H1 (cell line): ENCODE measurements at regions not wholly inside any gene's neighbourhood (a gene's known extent, or its start where the extent isn't known, plus 50 kb on each side); places are given as distances from the start of the nearest gene placed in this dataset.

ENCODE experiments used
- CTCF ChIA-PET: fragments of 300-600 bp; sonication (Branson Sonifier 250); formaldehyde crosslinking; loops from one replicate; lab custom pipeline; 2021; ENCODE audit not compliant: partially characterized antibody; lab: Charles Lee
- POLR2A ChIA-PET: fragments of 300-600 bp; sonication (Branson Sonifier 250); formaldehyde crosslinking; loops from one replicate; lab custom pipeline; 2021; ENCODE audit warnings: inconsistent platforms; ENCODE audit not compliant: partially characterized antibody; lab: Charles Lee
- DNase-seq, 2 experiments: peaks; one replicate each; pipeline versions ENCODE4 v3.0.0 to v3.0.0-alpha.2; 2010 to 2022; ENCODE audit warnings: low spot score in 2 of 2, low read depth in 1 of 2, mixed read lengths in 1 of 2
- FAIRE-seq: peaks from 2 replicates; lab custom pipeline; 2011; peaks lifted over from hg19 to GRCh38; lab: Jason Lieb, UNC
- H2AFZ ChIP-seq: 2 replicates; pipeline ENCODE4 v1.8.1; 2012; ENCODE audit warnings: low read length, inconsistent platforms
- H2AK5ac ChIP-seq: 2 replicates; pipeline ENCODE4 v1.6.1; 2013; ENCODE audit warnings: low read depth, low read length
- H2BK120ac ChIP-seq: replicated peaks from 2 replicates; pipeline ENCODE3; 2013; ENCODE audit warnings: low read depth, low read length, inconsistent platforms
- H2BK12ac ChIP-seq: 2 replicates; pipeline ENCODE4 v1.6.1; 2013; ENCODE audit warnings: low read depth, low read length
- H2BK15ac ChIP-seq: 2 replicates; pipeline ENCODE4 v1.6.1; 2013; ENCODE audit warnings: low read length
- H2BK20ac ChIP-seq: 2 replicates; pipeline ENCODE4 v1.6.1; 2013; ENCODE audit warnings: low read length
- H2BK5ac ChIP-seq: 2 replicates; pipeline ENCODE4 v1.6.1; 2013; ENCODE audit warnings: low read depth, low read length
- H3K14ac ChIP-seq: 2 replicates; pipeline ENCODE4 v1.6.1; 2013; ENCODE audit warnings: inconsistent platforms; ENCODE audit not compliant: insufficient read length
- H3K18ac ChIP-seq: 2 replicates; pipeline ENCODE4 v1.6.1; 2013; ENCODE audit warnings: low read length; ENCODE audit errors: extremely low read depth
- H3K23ac ChIP-seq: 2 replicates; pipeline ENCODE4 v1.6.1; 2013; ENCODE audit warnings: inconsistent platforms; ENCODE audit not compliant: insufficient read length
- H3K23me2 ChIP-seq: 2 replicates; pipeline ENCODE4 v1.6.1; 2013; ENCODE audit warnings: low read depth, low read length
- H3K27ac ChIP-seq: 2 replicates; pipeline ENCODE4 v1.6.1; 2011; ENCODE audit warnings: low read depth, low read length, inconsistent platforms
- H3K27me3 ChIP-seq, 4 experiments: replicated peaks in 1 of 4; 1 replicate in 1 of 4; 2 replicates in 3 of 4; pipeline versions ENCODE4 v1.6.1 to v1.8.1; 2011 to 2013; ENCODE audit warnings: low read length in 3 of 4, mild to moderate bottlenecking in 3 of 4, inconsistent platforms in 2 of 4, mixed read lengths in 2 of 4, moderate library complexity in 1 of 4; ENCODE audit not compliant: control insufficient read depth in 3 of 4, insufficient read depth in 3 of 4; ENCODE audit errors: extremely low read depth in 1 of 4
- H3K36me3 ChIP-seq, 4 experiments: 2 replicates each; pipeline versions ENCODE4 v1.6.1 to v1.8.1; 2011 to 2013; ENCODE audit warnings: mild to moderate bottlenecking in 4 of 4, low read length in 3 of 4, moderate library complexity in 2 of 4, control low read depth in 1 of 4, inconsistent platforms in 1 of 4; ENCODE audit not compliant: insufficient read depth in 4 of 4, control insufficient read depth in 2 of 4
- H3K4ac ChIP-seq: replicated peaks from 2 replicates; pipeline ENCODE3; 2013; ENCODE audit warnings: low read length, low read depth, mixed read lengths, inconsistent platforms; ENCODE audit not compliant: insufficient read length
- H3K4me1 ChIP-seq, 4 experiments: replicated peaks in 1 of 4; 1 replicate in 1 of 4; 2 replicates in 3 of 4; pipeline versions ENCODE4 v1.6.1 to v1.8.1; 2011 to 2013; ENCODE audit warnings: low read length in 3 of 4, inconsistent platforms in 2 of 4, mixed read lengths in 1 of 4; ENCODE audit not compliant: insufficient read depth in 4 of 4, control insufficient read depth in 3 of 4
- H3K4me2 ChIP-seq, 2 experiments: 2 replicates each; pipeline versions ENCODE4 v1.6.1 to v1.8.1; 2011 to 2013; ENCODE audit warnings: low read depth in 2 of 2, low read length in 2 of 2, control low read depth in 1 of 2, inconsistent platforms in 1 of 2, mild to moderate bottlenecking in 1 of 2; ENCODE audit not compliant: insufficient read depth in 1 of 2
- H3K4me3 ChIP-seq, 4 experiments: fragments of 200-600, 300-600 bp in 1 of 4; sonication (generic), shearing (Covaris generic), sonication (Bioruptor Twin) in 1 of 4; 2 replicates each; pipeline versions ENCODE4 v1.5.1 to v1.8.1; 2011 to 2016; ENCODE audit warnings: low read length in 4 of 4, low read depth in 3 of 4, control low read depth in 2 of 4, inconsistent platforms in 2 of 4, mild to moderate bottlenecking in 2 of 4, mixed read lengths in 1 of 4, moderate library complexity in 1 of 4; ENCODE audit not compliant: insufficient read depth in 2 of 4; ENCODE audit errors: extremely low read depth in 1 of 4
- H3K56ac ChIP-seq: replicated peaks from 2 replicates; pipeline ENCODE3; 2013; ENCODE audit warnings: low read depth, mild to moderate bottlenecking, mixed read lengths, low read length, inconsistent platforms; ENCODE audit not compliant: insufficient read length
- H3K79me1 ChIP-seq: 2 replicates; pipeline ENCODE4 v1.6.1; 2013; ENCODE audit warnings: low read depth, low read length, control low read depth
- H3K79me2 ChIP-seq, 2 experiments: 2 replicates each; pipeline versions ENCODE4 v1.6.1 to v1.8.1; 2012 to 2013; ENCODE audit warnings: low read length in 2 of 2, mild to moderate bottlenecking in 2 of 2, inconsistent platforms in 1 of 2; ENCODE audit not compliant: insufficient read depth in 2 of 2, control insufficient read depth in 1 of 2
- H3K9ac ChIP-seq, 4 experiments: replicated peaks in 1 of 4; 1 replicate in 1 of 4; 2 replicates in 3 of 4; pipeline versions ENCODE4 v1.6.1 to v1.8.1; 2011 to 2013; ENCODE audit warnings: low read depth in 3 of 4, low read length in 3 of 4, control low read depth in 2 of 4, mild to moderate bottlenecking in 2 of 4, moderate library complexity in 2 of 4, inconsistent platforms in 1 of 4; ENCODE audit errors: extremely low read depth in 1 of 4
- H3K9me3 ChIP-seq, 2 experiments: 2 replicates each; pipeline versions ENCODE4 v1.6.1 to v1.8.1; 2012 to 2013; ENCODE audit warnings: mild to moderate bottlenecking in 2 of 2, moderate library complexity in 2 of 2, control low read depth in 1 of 2, inconsistent platforms in 1 of 2, low read depth in 1 of 2, low read length in 1 of 2, mixed read lengths in 1 of 2; ENCODE audit not compliant: insufficient read depth in 2 of 2
- H4K20me1 ChIP-seq, 2 experiments: replicated peaks in 1 of 2; 2 replicates each; pipeline versions ENCODE3 to v1.8.1; 2011 to 2013; ENCODE audit warnings: inconsistent platforms in 2 of 2, low read length in 2 of 2, mild to moderate bottlenecking in 1 of 2; ENCODE audit not compliant: insufficient read depth in 2 of 2, control insufficient read depth in 1 of 2
- H4K5ac ChIP-seq: 2 replicates; pipeline ENCODE4 v1.6.1; 2013; ENCODE audit warnings: low read length, low read depth, mixed read lengths, inconsistent platforms; ENCODE audit not compliant: insufficient read length
- H4K8ac ChIP-seq: 2 replicates; pipeline ENCODE4 v1.8.0; 2013; ENCODE audit warnings: mild to moderate bottlenecking, moderate library complexity, low read length, inconsistent platforms; ENCODE audit not compliant: insufficient read depth; ENCODE audit errors: extremely low read depth
- H4K91ac ChIP-seq: replicated peaks from 2 replicates; pipeline ENCODE3; 2013; ENCODE audit warnings: low read length, mixed read lengths, inconsistent platforms; ENCODE audit not compliant: insufficient read length
- BCL11A ChIP-seq, 2 experiments: IDR thresholded peaks; one replicate each; pipeline ENCODE4 v1.6.1; 2011; ENCODE audit warnings: low read depth in 2 of 2, low read length in 2 of 2, mild to moderate bottlenecking in 2 of 2
- CBX5 ChIP-seq: fragments of 300-800, 300-1000 bp; sonication (generic); IDR thresholded peaks from 2 replicates; pipeline ENCODE4 v1.7.1; 2016; ENCODE audit warnings: antibody characterized with exemption, low read length, low read depth
- CEBPB ChIP-seq: IDR thresholded peaks from 2 replicates; pipeline ENCODE4 v1.6.1; 2012; ENCODE audit warnings: low read depth, low read length
- CTCF ChIP-seq, 3 experiments: IDR thresholded peaks; 1 replicate in 2 of 3; 2 replicates in 1 of 3; pipeline versions ENCODE4 v1.5.1 to v1.6.1; 2011; ENCODE audit warnings: low read length in 3 of 3, mild to moderate bottlenecking in 3 of 3, inconsistent platforms in 2 of 3, low read depth in 1 of 3, moderate library complexity in 1 of 3; ENCODE audit not compliant: insufficient read depth in 1 of 3; ENCODE audit errors: control extremely low read depth in 1 of 3
- E2F6 ChIP-seq: IDR thresholded peaks from 2 replicates; pipeline ENCODE4 v1.6.1; 2012; ENCODE audit warnings: inconsistent platforms
- EGR1 ChIP-seq: IDR thresholded peaks from 2 replicates; pipeline ENCODE4 v1.6.1; 2011; ENCODE audit warnings: low read depth, low read length, borderline replicate concordance
- NANOG ChIP-seq: IDR thresholded peaks from 2 replicates; pipeline ENCODE4 v1.6.1; 2011; ENCODE audit warnings: low read length, low read depth, mild to moderate bottlenecking, inconsistent platforms; ENCODE audit not compliant: insufficient read depth, poor library complexity, severe bottlenecking
- POLR2AphosphoS5 ChIP-seq: IDR thresholded peaks from 2 replicates; pipeline ENCODE4 v1.6.1; 2011; ENCODE audit warnings: low read depth, low read length
- RAD21 ChIP-seq, 2 experiments: IDR thresholded peaks in 1 of 2; conservative IDR thresholded peaks in 1 of 2; 2 replicates each; pipeline ENCODE4 v1.6.1; 2011; ENCODE audit warnings: low read depth in 2 of 2, low read length in 2 of 2, improper control_type of control experiment in 1 of 2, inconsistent platforms in 1 of 2, mild to moderate bottlenecking in 1 of 2, moderate library complexity in 1 of 2
- SP4 ChIP-seq: IDR thresholded peaks from 2 replicates; pipeline ENCODE4 v1.6.1; 2012; ENCODE audit warnings: low read length, inconsistent platforms
- SUZ12 ChIP-seq: fragments of 200-600 bp; sonication (generic); IDR thresholded peaks from 2 replicates; pipeline ENCODE4 v1.6.1; 2012; ENCODE audit warnings: mild to moderate bottlenecking, inconsistent platforms, low read length, moderate library complexity, mixed read lengths
- TBP ChIP-seq: IDR thresholded peaks from 2 replicates; pipeline ENCODE4 v1.6.1; 2011; ENCODE audit warnings: low read depth, low read length, improper control_type of control experiment
- WGBS, 2 experiments: shearing (Covaris generic) in 1 of 2; methylation state at CpG; one replicate each; pipeline versions ENCODE4 v1.1.6 to v1.1.7; 2013 to 2015; ENCODE audit warnings: low lambda C conversion rate in 2 of 2, mixed read lengths in 2 of 2, inconsistent platforms in 1 of 2, low coverage in 1 of 2, missing lambda C conversion rate in 1 of 2; ENCODE audit not compliant: insufficient replicate concordance in 2 of 2, insufficient coverage in 1 of 2, insufficient read length in 1 of 2; ENCODE audit errors: extremely low coverage in 1 of 2, missing lambda C conversion rate in 1 of 2; 5-methylcytosine and 5-hydroxymethylcytosine counted together

- Histone ChIP-seq H3K4ac (no peak overlapping the region), H3K18ac (no peak overlapping the region), H3K79me1 (no peaks in the 10 kb centered on the region), H3K4me3 (no peak overlapping the region), H3K9me3 (no peaks in the 10 kb centered on the region), H4K5ac (no peak overlapping the region), H2BK20ac (no peak overlapping the region), H3K23ac (no peak overlapping the region), H2BK5ac (no peak overlapping the region), H3K79me2 (no peaks in the 10 kb centered on the region), H4K20me1 (no peaks in the 10 kb centered on the region), H3K56ac (no peak overlapping the region), H2BK15ac (no peak overlapping the region), H4K8ac (no peak overlapping the region), H3K36me3 (no peaks in the 10 kb centered on the region), H3K9ac (no peak overlapping the region), H3K27me3 (no peaks in the 10 kb centered on the region), H2AK5ac (no peak overlapping the region), H4K91ac (no peak overlapping the region), H3K27ac (no peak overlapping the region), H2BK12ac (no peak overlapping the region), H2BK120ac (no peak overlapping the region), H3K4me1 (peaks cover 0 to 3% (median 1%) of the 10 kb centered on the region in 4 experiments; a peak in 2 of 7 replicates), H3K14ac (no peak overlapping the region), H2AFZ (no peak overlapping the region), H3K4me2 (no peak overlapping the region), H3K23me2 (no peaks in the 10 kb centered on the region)
- DNase-seq (no peak), FAIRE-seq (no peak)
- 87% methylated on average over 1 of the region's 1 CpG; no CpG with 5 or more reads in 1 of the 2 experiments for WGBS, 2 experiments
- ChIA-PET CTCF (interaction anchor here (0.5 to 4.4 kb wide), 4 partner anchors 11 to 86 kb away, joined by 3 to 23 read pairs (median 4); no protein-coding TSS in a partner anchor), POLR2A (no interaction called here)
- TF ChIP-seq CBX5, result no peak
- TF ChIP-seq CTCF (IDR thresholded peaks at IDR 0.05; ENCODE audit: control extremely low read depth in 1 of 3, insufficient read depth in 1 of 3, low read depth in 1 of 3, low read length in 3 of 3), result no peak
- TF ChIP-seq BCL11A (IDR thresholded peaks at IDR 0.05; ENCODE audit: low read depth in 2 of 2, low read length in 2 of 2), result no peak
- no peak for TF ChIP-seq E2F6
- TF ChIP-seq TBP, result no peak
- TF ChIP-seq SP4, result no peak
- TF ChIP-seq NANOG, result no peak
- no peak for TF ChIP-seq EGR1
- no peak for TF ChIP-seq RAD21 (IDR thresholded peaks at IDR 0.05 in 1 of 2, conservative IDR thresholded peaks at IDR 0.05 in 1 of 2; ENCODE audit: low read depth in 2 of 2, low read length in 2 of 2)
- no peak for TF ChIP-seq POLR2AphosphoS5
- TF ChIP-seq CEBPB, result no peak
- no peak for TF ChIP-seq SUZ12
Observed at GRCh38 chr12:94717656-94718055, 67.3 kb upstream of the TMCC3 start.
